ENCODE measurements at regions not wholly inside any gene's neighbourhood (a gene's known extent, or its start where the extent isn't known, plus 50 kb on each side); places are given as distances from the start of the nearest gene placed in this dataset.

GRCh38 chr7:28361551-28361950 is 50.8 kb upstream of the CREB5 start:
- no peak for DNase-seq

DNA sequence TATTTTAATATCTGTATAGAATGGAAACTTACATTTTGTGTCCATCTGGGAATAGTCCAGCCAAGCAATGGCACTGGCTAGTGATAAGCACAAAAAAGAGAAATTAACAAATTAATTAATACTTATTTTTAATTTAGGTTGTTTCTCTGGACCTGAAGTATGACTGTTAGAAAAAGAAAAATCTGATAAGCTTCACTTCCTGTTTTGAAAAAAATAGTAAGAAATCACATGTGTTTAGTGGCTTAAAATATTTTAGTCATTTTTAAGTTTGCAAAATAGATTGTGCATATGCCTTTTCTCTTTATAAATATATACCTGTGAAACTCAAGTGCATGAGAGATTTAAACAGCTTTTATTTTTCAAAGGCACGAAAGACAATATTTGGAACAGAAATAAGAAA is 50.1 kb upstream of the CREB5 start:
- no peak for DNase-seq
